HCT116 (cell line): ENCODE measurements at regions not wholly inside any gene's neighbourhood (a gene's known extent, or its start where the extent isn't known, plus 50 kb on each side); places are given as distances from the start of the nearest gene placed in this dataset.

Source experiments
- ATAC-seq: fragments of 200-7000 bp; cut with Tn5 transposase; 2 replicates; pipeline ENCODE4 v1.9.1; 2020; ENCODE audit warnings: mild to moderate bottlenecking, moderate library complexity
- BruUV-seq: library from RNA; stranded (reverse); fragments of 400-500 nt; replicated peaks from 2 replicates; lab custom pipeline; 2021; lab: Mats Ljungman, UMichigan
- CTCF ChIA-PET: fragments of 300-600 bp; sonication (Branson Sonifier 250); formaldehyde crosslinking; loops from one replicate; lab custom pipeline; 2021; ENCODE audit warnings: antibody characterized with exemption; lab: Charles Lee
- POLR2A ChIA-PET: fragments of 300-600, 350-600 bp; sonication (Branson Sonifier 250); formaldehyde crosslinking; loops from one replicate; lab custom pipeline; 2021; ENCODE audit warnings: antibody characterized with exemption; lab: Charles Lee
- RAD21 ChIA-PET, 2 experiments: fragments of 300-600 bp; sonication (Branson Sonifier 250); formaldehyde crosslinking; loops; one replicate each; lab custom pipeline; 2023; ENCODE audit warnings: low total read pairs in 2 of 2; ENCODE audit not compliant: uncharacterized antibody in 2 of 2, unreplicated experiment in 2 of 2, low non-redundant PET in 1 of 2; lab: Charles Lee
- DNase-seq: peaks from one replicate; pipeline ENCODE4 v3.0.0-alpha.2; 2010; ENCODE audit warnings: low read depth, low spot score
- H2AFZ ChIP-seq: fragments of 200-600 bp; shearing (Covaris generic), sonication (generic); 2 replicates; pipeline ENCODE4 v1.6.1; 2017; ENCODE audit warnings: low read depth, mixed run types, mixed read lengths, antibody characterized with exemption, low read length; ENCODE audit not compliant: poor library complexity, severe bottlenecking
- H3K27ac ChIP-seq: 2 replicates; pipeline ENCODE4 v1.5.1; 2012; ENCODE audit warnings: low read depth, low read length
- H3K27me3 ChIP-seq: fragments of 200-600 bp; sonication (generic); 2 replicates; pipeline ENCODE4 v1.6.1; 2016; ENCODE audit warnings: mixed run types, low read length, mixed read lengths; ENCODE audit not compliant: insufficient read depth
- H3K36me3 ChIP-seq, 2 experiments: fragments of 200-500 bp in 1 of 2; fragments of 200-600 bp in 1 of 2; sonication (Bioruptor generic) in 1 of 2; sonication (generic) in 1 of 2; 2 replicates each; pipeline versions ENCODE4 v1.5.1 to v1.6.1; 2014 to 2016; ENCODE audit warnings: low read length in 2 of 2, inconsistent platforms in 1 of 2, mixed read lengths in 1 of 2, mixed run types in 1 of 2; ENCODE audit not compliant: insufficient read depth in 2 of 2, control insufficient read depth in 1 of 2
- H3K4me1 ChIP-seq, 2 experiments: fragments of 200-600 bp in 1 of 2; sonication (generic) in 1 of 2; 2 replicates each; pipeline versions ENCODE4 v1.5.1 to v1.6.1; 2012 to 2017; ENCODE audit warnings: low read length in 2 of 2, inconsistent platforms in 1 of 2, mild to moderate bottlenecking in 1 of 2, mixed read lengths in 1 of 2, mixed run types in 1 of 2, moderate library complexity in 1 of 2; ENCODE audit not compliant: insufficient read depth in 2 of 2, control insufficient read depth in 1 of 2
- H3K4me2 ChIP-seq: fragments of 200-600 bp; sonication (generic); 2 replicates; pipeline ENCODE4 v1.6.1; 2017; ENCODE audit warnings: mixed run types, low read length, mixed read lengths
- H3K4me3 ChIP-seq, 2 experiments: fragments of 200-600 bp in 1 of 2; sonication (generic) in 1 of 2; replicated peaks in 1 of 2; 2 replicates each; pipeline ENCODE4 v1.5.1; 2011 to 2016; ENCODE audit warnings: low read length in 2 of 2, control low read depth in 1 of 2, low read depth in 1 of 2, mild to moderate bottlenecking in 1 of 2, mixed read lengths in 1 of 2, mixed run types in 1 of 2
- H3K79me2 ChIP-seq: fragments of 200-600 bp; sonication (generic); 2 replicates; pipeline ENCODE4 v1.6.1; 2017; ENCODE audit warnings: mild to moderate bottlenecking, mixed run types, low read length, moderate library complexity, mixed read lengths; ENCODE audit not compliant: insufficient read depth
- H3K9ac ChIP-seq: fragments of 200-600 bp; sonication (generic); 2 replicates; pipeline ENCODE4 v1.6.1; 2016; ENCODE audit warnings: low read length, mixed read lengths
- H3K9me2 ChIP-seq: fragments of 200-600 bp; sonication (generic), shearing (Covaris generic); 2 replicates; pipeline ENCODE4 v1.6.1; 2017; ENCODE audit warnings: mixed run types, mild to moderate bottlenecking, moderate library complexity; ENCODE audit not compliant: insufficient read depth
- H3K9me3 ChIP-seq, 2 experiments: fragments of 200-500 bp in 1 of 2; fragments of 200-600 bp in 1 of 2; sonication (Bioruptor generic) in 1 of 2; sonication (generic) in 1 of 2; 2 replicates each; pipeline ENCODE4 v1.6.1; 2014 to 2017; ENCODE audit warnings: low read length in 2 of 2, mixed read lengths in 2 of 2, inconsistent platforms in 1 of 2, low read depth in 1 of 2, mild to moderate bottlenecking in 1 of 2, mixed run types in 1 of 2, moderate library complexity in 1 of 2; ENCODE audit not compliant: control insufficient read depth in 1 of 2, insufficient read depth in 1 of 2
- H4K20me1 ChIP-seq: fragments of 200-600 bp; sonication (generic), shearing (Covaris generic); 2 replicates; pipeline ENCODE4 v1.6.1; 2017; ENCODE audit warnings: mixed run types, mild to moderate bottlenecking, moderate library complexity; ENCODE audit not compliant: insufficient read depth
- CBX3 ChIP-seq: IDR thresholded peaks from 2 replicates; pipeline ENCODE4 v1.6.1; 2012; ENCODE audit warnings: low read depth
- CEBPB ChIP-seq: IDR thresholded peaks from 2 replicates; pipeline ENCODE4 v1.6.1; 2012; ENCODE audit warnings: low read depth
- EGR1 ChIP-seq: IDR thresholded peaks from 2 replicates; pipeline ENCODE4 v1.6.1; 2012; ENCODE audit warnings: low read depth
- ELF1 ChIP-seq: IDR thresholded peaks from 2 replicates; pipeline ENCODE4 v1.6.1; 2012; ENCODE audit warnings: low read depth, borderline replicate concordance
- EZH2 ChIP-seq: fragments of 200-600 bp; sonication (generic); IDR thresholded peaks from 2 replicates; pipeline ENCODE4 v1.6.1; 2017; ENCODE audit warnings: antibody characterized with exemption, mixed run types
- EZH2phosphoT487 ChIP-seq: fragments of 200-600 bp; IDR thresholded peaks from 2 replicates; pipeline ENCODE4 v1.6.1; 2018; ENCODE audit warnings: antibody characterized with exemption, borderline replicate concordance
- FOSL1 ChIP-seq: IDR thresholded peaks from 2 replicates; pipeline ENCODE4 v1.6.1; 2012; ENCODE audit warnings: low read depth
- JUND ChIP-seq: IDR thresholded peaks from 2 replicates; pipeline ENCODE4 v1.6.1; 2012
- POLR2AphosphoS5 ChIP-seq: IDR thresholded peaks from 2 replicates; pipeline ENCODE4 v1.6.1; 2011; ENCODE audit warnings: mild to moderate bottlenecking, low read depth, low read length, moderate library complexity
- RAD21 ChIP-seq: IDR thresholded peaks from 2 replicates; pipeline ENCODE4 v1.6.1; 2012; ENCODE audit warnings: low read depth, mild to moderate bottlenecking
- REST ChIP-seq: IDR thresholded peaks from 2 replicates; pipeline ENCODE4 v1.6.1; 2012; ENCODE audit warnings: low read depth
- SP1 ChIP-seq: IDR thresholded peaks from 2 replicates; pipeline ENCODE4 v1.6.1; 2012; ENCODE audit warnings: low read depth
- TCF7L2 ChIP-seq: IDR thresholded peaks from 2 replicates; pipeline ENCODE4 v1.7.0; 2011; ENCODE audit warnings: borderline replicate concordance, inconsistent platforms; ENCODE audit not compliant: insufficient read depth, insufficient read length; ENCODE audit errors: extremely low read depth
- ZFX ChIP-seq: fragments of 450-650 bp; IDR thresholded peaks from 2 replicates; pipeline ENCODE4 v1.6.1; 2017
- ZNF274 ChIP-seq: fragments of 200-500 bp; sonication (Bioruptor generic); IDR thresholded peaks from 2 replicates; pipeline ENCODE4 v1.6.1; 2014; ENCODE audit warnings: mild to moderate bottlenecking, low read depth, low read length, inconsistent platforms
- intact Hi-C: fragments of 100-400 bp; cut with micrococcal nuclease; formaldehyde crosslinking; loops from 2 replicates; pipeline ENCODE4 v1.10.0; 2022

DNA sequence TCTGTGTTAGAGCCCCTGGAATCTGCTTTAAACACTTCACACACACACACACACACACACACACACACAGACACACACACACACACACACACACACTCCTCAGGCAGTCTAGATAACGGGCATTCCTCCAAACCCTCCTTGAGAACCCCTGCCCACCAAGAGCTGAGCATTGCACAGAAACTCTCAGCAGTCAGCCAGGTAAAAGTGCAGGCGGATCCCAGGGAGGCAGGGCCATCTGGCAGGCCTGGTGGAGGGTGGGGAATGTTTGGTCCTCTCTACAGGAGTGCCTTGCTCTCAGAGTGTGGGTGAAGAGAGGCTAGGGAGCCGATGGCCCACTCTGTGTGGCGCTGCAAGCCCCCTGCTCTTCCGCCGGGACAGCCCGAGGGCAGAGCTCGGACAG is 190.2 kb downstream of the BUD13 start:
- no peak overlapping the region for H3K27ac ChIP-seq
- ATAC-seq: no peak
- no peaks in the 10 kb centered on the region for H3K4me1 ChIP-seq
- H3K4me3 ChIP-seq: no peak overlapping the region
- H3K79me2 ChIP-seq: no peaks in the 10 kb centered on the region
- no peak overlapping the region for H2AFZ ChIP-seq
- ChIA-PET POLR2A (no interaction called here), CTCF (no interaction called here), RAD21 (no interaction called here)
- H3K27me3 ChIP-seq: peaks cover 59% of the 10 kb centered on the region
- DNase-seq: no peak
- intact Hi-C loops: no loop called here
- no peak overlapping the region for H3K4me2 ChIP-seq
- no peaks in the 10 kb centered on the region for H3K36me3 ChIP-seq
- no peaks in the 10 kb centered on the region for H3K9me2 ChIP-seq
- no peaks in the 10 kb centered on the region for H4K20me1 ChIP-seq
- TF ChIP-seq JUND (no peak), ELF1 (no peak), FOSL1 (no peak), REST (no peak), EZH2phosphoT487 (no peak), EGR1 (no peak), CEBPB (no peak), EZH2 (no peak), POLR2AphosphoS5 (no peak), ZNF274 (no peak), RAD21 (no peak), SP1 (no peak), CBX3 (no peak), ZFX (no peak), TCF7L2 (no peak)
- TF ChIP-seq, all 23 proteins: peak for 0
- Histone ChIP-seq H3K9ac (no peak overlapping the region), H3K9me3 (no peaks in the 10 kb centered on the region)
- no TSS peak for BruUV-seq
